Coronary artery (tissue), 2 donors: ENCODE measurements at regions not wholly inside any gene's neighbourhood (a gene's known extent, or its start where the extent isn't known, plus 50 kb on each side); places are given as distances from the start of the nearest gene placed in this dataset.

ENCODE experiments used
- DNase-seq: peaks from one replicate; pipeline ENCODE4 v3.0.0-alpha.2; 2017; ENCODE audit warnings: low spot score
- H3K27ac ChIP-seq, 2 donors: fragments of 200-600 bp; sonication (generic); one replicate each; pipeline ENCODE4 v1.5.1; 2016 to 2019
- H3K4me3 ChIP-seq: fragments of 200-600 bp; sonication (generic); 2 replicates; pipeline ENCODE4 v1.5.1; 2016; ENCODE audit warnings: mild to moderate bottlenecking, moderate library complexity
- TF ChIP-seq, protein P1 (sequence below): fragments of 200-600 bp; sonication (generic); IDR thresholded peaks from one replicate; pipeline ENCODE4 v1.5.1; 2019; ENCODE audit warnings: antibody characterized with exemption

DNA sequence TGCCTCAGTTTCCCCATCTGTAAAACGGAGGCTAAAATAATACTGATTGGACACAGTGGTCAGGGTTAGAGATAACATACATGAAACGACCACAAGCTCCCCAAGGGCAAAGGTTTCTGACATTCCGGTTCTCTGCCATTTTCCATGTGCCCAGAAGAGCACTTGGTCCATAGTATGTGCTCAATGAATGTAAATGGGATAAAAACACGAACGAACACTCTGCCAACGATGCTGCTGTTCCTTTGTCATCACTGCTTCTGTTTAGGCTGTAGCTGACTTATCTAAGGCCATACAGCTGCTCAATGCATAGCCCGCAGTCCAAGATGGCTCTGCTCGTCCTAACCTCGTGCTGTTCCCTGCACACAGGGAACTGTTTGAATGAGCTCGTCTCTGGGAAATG is 102.0 kb downstream of the RMI2 start:
- no peak for DNase-seq

GRCh38 chr16:11447836-11448235 is 102.6 kb downstream of the RMI2 start:
- Histone ChIP-seq H3K27ac (no peak overlapping the region), H3K4me3 (no peak overlapping the region)
- TF ChIP-seq, protein P1, sequence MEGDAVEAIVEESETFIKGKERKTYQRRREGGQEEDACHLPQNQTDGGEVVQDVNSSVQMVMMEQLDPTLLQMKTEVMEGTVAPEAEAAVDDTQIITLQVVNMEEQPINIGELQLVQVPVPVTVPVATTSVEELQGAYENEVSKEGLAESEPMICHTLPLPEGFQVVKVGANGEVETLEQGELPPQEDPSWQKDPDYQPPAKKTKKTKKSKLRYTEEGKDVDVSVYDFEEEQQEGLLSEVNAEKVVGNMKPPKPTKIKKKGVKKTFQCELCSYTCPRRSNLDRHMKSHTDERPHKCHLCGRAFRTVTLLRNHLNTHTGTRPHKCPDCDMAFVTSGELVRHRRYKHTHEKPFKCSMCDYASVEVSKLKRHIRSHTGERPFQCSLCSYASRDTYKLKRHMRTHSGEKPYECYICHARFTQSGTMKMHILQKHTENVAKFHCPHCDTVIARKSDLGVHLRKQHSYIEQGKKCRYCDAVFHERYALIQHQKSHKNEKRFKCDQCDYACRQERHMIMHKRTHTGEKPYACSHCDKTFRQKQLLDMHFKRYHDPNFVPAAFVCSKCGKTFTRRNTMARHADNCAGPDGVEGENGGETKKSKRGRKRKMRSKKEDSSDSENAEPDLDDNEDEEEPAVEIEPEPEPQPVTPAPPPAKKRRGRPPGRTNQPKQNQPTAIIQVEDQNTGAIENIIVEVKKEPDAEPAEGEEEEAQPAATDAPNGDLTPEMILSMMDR = no peak
- no peak for DNase-seq

More for the DNA sequence above, 102.0 kb downstream of the RMI2 start:
- TF ChIP-seq, protein P1 = no peak
- Histone ChIP-seq H3K4me3 (no peak overlapping the region), H3K27ac (no peak overlapping the region)

- Histone ChIP-seq H3K4me3 (no peak overlapping the region), H3K27ac (no peak overlapping the region)
- no peak for DNase-seq
- TF ChIP-seq, protein P1 = no peak
These were observed 103.6 kb downstream of the RMI2 start for GRCh38 chr16:11448796-11449416.

DNA sequence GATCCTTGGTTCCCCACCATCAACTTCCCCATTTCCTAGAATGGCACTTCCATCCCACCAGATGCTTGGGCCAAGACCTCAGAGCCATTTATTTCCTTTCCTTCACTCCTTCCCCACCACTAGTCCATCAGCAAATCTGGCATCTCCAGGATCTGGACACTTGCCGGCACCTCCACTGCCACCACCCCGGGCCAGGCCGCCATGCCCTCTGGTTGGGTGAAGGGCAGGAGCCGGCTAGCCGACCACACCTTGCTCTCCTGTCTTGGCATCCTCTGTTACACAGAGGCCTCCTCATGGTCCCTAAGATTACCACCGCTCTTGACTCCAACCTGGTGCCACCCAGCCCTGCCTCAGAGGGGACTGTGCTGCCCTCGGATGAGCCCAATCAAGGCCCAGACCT is 104.5 kb downstream of the RMI2 start:
- Histone ChIP-seq H3K27ac (no peak overlapping the region), H3K4me3 (no peak overlapping the region)
- DNase-seq = no peak
- TF ChIP-seq, protein P1 = no peak

DNA sequence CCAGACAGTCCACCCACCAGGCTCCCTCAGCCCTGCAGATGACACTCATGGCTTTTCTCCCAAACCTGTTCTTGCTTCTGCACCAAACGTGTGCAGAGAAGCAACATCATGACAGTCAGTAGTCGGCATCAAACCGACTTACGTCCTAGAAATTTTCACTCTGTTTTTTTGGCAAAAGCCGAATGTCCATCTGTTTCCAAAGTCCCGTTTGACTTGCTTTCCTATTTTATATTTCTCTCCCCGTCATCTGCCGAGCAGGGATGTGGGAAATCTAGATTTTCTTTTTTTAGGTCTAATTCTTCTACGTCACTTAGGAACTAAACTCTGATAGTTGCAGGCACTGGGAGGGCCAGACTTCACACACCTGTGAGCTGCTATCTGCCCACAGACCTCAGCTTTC is 104.9 kb downstream of the RMI2 start:
- Histone ChIP-seq H3K4me3 (no peak overlapping the region), H3K27ac (no peak overlapping the region)
- no peak for DNase-seq
- TF ChIP-seq, protein P1 = no peak

DNA sequence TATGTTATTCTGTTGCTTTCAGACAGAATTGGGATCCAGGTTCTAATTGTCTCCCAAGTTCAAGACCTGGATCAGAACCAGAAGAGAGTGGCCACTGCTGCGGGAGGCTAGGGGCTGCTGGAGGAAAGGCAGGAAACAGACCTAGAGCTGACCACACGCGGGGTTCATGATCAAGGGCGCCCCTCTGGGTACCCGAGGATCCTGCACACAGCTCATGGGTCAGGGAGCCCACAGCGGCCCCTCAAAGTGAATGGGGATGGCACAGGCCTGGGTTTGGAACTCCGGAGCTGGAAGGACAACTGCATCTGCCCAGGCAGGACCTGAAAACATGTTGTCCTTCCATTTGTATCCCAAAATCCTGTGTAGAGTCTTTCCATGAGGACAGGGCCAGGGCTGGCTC is 107.0 kb downstream of the RMI2 start:
- H3K4me3 ChIP-seq = no peak overlapping the region
- TF ChIP-seq, protein P1 = no peak
- peak overlapping the region; percentile 21 to 38 for H3K27ac ChIP-seq
- no peak for DNase-seq

GRCh38 chr16:11452746-11453389 is 107.6 kb downstream of the RMI2 start:
- Histone ChIP-seq H3K4me3 (no peak overlapping the region), H3K27ac (peak overlapping the region; percentile 21 to 38)
- TF ChIP-seq, protein P1 = no peak
- no peak for DNase-seq
